T-helper 2 cell (primary cell): ENCODE measurements at regions not wholly inside any gene's neighbourhood (a gene's known extent, or its start where the extent isn't known, plus 50 kb on each side); places are given as distances from the start of the nearest gene placed in this dataset.
"Not testable (repeated sequence)": the region's sequence is repeated elsewhere in the genome, so short reads cannot be mapped to it uniquely, and the experiment has no call there.

Experiments
- DNase-seq, 5 experiments: peaks; one replicate each; pipeline versions ENCODE4 v3.0.0 to v3.0.0-alpha.2; 2012 to 2022

- no peak for DNase-seq
Observed at GRCh38 chr1:116185161-116185701, 74.0 kb downstream of the MAB21L3 start.

- no peak for DNase-seq
Observed at GRCh38 chr1:116189481-116189880, 78.3 kb downstream of the MAB21L3 start.

- no peak for DNase-seq
Observed at GRCh38 chr1:116191294-116191693, 80.1 kb downstream of the MAB21L3 start.

- DNase-seq: no peak
Observed at GRCh38 chr1:116193768-116194167, 82.6 kb downstream of the MAB21L3 start.

GRCh38 chr1:116194568-116194967, 83.4 kb downstream of the MAB21L3 start:
- no peak for DNase-seq

- DNase-seq: no peak
Observed at GRCh38 chr1:116195077-116195868, 84.1 kb downstream of the MAB21L3 start.

- DNase-seq: not testable (repeated sequence)
Observed at GRCh38 chr1:116200343-116200742, 89.1 kb downstream of the MAB21L3 start.

- no peak for DNase-seq
Observed at GRCh38 chr1:116201911-116202310, 90.7 kb downstream of the MAB21L3 start.

GRCh38 chr1:116203181-116203723, 92.1 kb downstream of the MAB21L3 start:
- no peak for DNase-seq

- DNase-seq: no peak
Observed at GRCh38 chr1:116203920-116204319, 92.7 kb downstream of the MAB21L3 start.

GRCh38 chr1:116205941-116206679, 94.9 kb downstream of the MAB21L3 start:
- DNase-seq: no peak

GRCh38 chr1:116207126-116207735, 96.0 kb downstream of the MAB21L3 start:
- no peak for DNase-seq

GRCh38 chr1:116208136-116208535, 96.9 kb downstream of the MAB21L3 start:
- no peak for DNase-seq

- DNase-seq: no peak
Observed at GRCh38 chr1:116211294-116211693, 100.1 kb downstream of the MAB21L3 start.

GRCh38 chr1:116218922-116219321, 107.7 kb downstream of the MAB21L3 start:
- no peak for DNase-seq

GRCh38 chr1:116219651-116220434, 108.6 kb downstream of the MAB21L3 start:
- DNase-seq: no peak

GRCh38 chr1:116224111-116224510, 112.9 kb downstream of the MAB21L3 start:
- no peak for DNase-seq

- DNase-seq: no peak
Observed at GRCh38 chr1:116224561-116224960, 113.4 kb downstream of the MAB21L3 start.

- no peak for DNase-seq
Observed at GRCh38 chr1:116226017-116226416, 114.8 kb downstream of the MAB21L3 start.

GRCh38 chr1:116228511-116228910, 117.3 kb downstream of the MAB21L3 start:
- DNase-seq: no peak

- DNase-seq: no peak
Observed at GRCh38 chr1:116230712-116231111, 119.5 kb downstream of the MAB21L3 start.

GRCh38 chr1:116231752-116232151, 120.6 kb downstream of the MAB21L3 start:
- DNase-seq: no peak
